GM18870 (cell line): ENCODE measurements at regions not wholly inside any gene's neighbourhood (a gene's known extent, or its start where the extent isn't known, plus 50 kb on each side); places are given as distances from the start of the nearest gene placed in this dataset.
"Not testable (repeated sequence)": the region's sequence is repeated elsewhere in the genome, so short reads cannot be mapped to it uniquely, and the experiment has no call there.

Source experiments
- ATAC-seq: cut with Tn5 transposase; IDR thresholded peaks from one replicate; pipeline ENCODE4 v1.9.1; 2021; ENCODE audit warnings: moderate library complexity; ENCODE audit not compliant: unreplicated experiment

DNA sequence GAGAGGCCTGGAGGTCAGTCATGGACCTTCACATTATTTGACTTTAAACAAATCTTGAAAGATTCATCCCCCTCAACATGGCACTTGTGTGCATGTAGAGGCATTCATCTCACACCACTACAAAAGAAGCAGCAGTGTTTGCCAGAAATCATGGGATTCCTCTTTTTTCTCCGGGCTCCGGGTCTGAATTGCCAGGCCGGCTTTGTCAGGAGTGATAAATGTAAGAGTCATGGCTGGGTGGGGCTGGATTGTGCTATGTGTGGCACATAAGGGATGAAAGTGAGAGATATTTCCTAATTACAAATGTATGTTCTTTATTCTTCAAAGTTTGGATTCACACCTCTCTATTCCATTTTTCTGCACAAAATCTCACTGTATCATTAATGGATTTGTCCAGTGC lies 228.7 kb upstream of the FRG1 start:
- not testable (repeated sequence) for ATAC-seq

DNA sequence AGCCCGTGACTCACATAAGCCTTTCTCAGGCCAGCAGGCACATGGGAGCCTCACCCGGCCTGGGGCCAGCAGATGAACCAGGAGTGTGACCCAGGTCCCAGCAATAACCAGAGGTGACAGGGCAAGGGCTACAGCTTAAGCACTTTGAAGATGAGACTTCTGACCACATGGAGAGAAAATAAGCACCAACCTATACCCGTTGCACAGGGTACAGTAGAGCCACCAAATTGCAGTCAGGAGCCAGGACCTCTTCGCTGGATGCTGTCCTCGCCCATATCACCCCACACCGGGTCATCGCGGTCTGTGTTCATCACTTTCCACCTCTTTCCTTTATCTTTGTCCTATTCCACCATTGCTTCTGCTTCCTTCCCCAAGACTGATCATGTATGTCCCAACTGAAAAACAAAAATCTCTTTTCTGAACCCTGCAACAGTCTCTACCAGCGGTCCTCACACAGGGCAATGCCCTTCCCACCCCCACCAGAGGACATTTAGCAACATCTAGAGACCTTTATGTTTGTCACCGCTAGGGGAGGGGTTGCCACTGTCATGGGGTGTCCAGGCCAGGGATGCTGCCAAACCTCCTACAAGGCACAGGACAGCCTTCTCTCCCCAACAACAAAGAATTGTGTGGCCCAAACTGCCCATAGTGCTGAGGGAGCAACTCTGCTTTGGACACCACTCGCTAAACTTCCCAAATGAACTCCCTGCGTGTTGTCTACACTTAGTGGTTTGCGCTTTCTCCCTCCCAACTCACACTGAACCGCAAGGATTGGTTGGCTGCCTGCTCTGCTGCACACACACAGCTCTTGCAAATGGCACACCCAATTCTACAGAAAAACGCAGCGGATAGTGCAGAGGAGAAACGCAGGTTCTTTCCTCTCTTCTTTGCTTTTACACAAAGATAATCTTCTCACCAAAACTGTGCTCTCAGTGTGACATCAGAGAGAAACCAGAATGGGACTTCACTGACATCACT lies 219.4 kb upstream of the FRG1 start:
- not testable (repeated sequence) for ATAC-seq

DNA sequence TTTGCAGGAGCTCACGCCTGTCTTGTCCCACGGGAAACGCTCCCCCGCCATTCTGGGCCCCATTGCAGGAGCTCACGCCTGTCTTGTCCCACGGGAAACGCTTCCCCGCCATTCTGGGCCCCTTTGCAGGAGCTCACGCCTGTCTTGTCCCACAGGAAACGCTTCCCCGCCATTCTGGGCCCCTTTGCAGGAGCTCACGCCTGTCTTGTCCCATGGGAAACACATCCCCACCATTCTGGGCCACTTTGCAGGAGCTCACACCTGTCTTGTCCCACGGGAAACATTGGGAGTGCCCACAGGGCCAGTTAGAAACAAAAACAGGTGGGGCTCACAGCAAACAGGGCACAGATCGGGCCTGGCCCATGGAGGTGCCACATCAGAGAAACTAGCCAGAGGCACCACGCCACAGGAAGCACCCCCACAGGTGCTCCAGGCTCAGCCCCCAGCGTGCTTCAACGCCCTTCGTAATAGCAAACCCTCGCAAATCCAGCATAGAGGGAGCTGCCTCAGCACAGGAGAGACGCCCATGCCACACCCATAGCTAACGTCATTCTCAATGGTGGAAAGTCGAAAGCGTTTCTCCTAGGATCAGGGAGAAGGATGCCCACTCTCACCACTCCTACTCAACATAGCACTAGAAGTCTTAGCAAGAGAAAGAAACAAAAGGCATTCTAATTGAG lies 218.2 kb upstream of the FRG1 start:
- not testable (repeated sequence) for ATAC-seq

DNA sequence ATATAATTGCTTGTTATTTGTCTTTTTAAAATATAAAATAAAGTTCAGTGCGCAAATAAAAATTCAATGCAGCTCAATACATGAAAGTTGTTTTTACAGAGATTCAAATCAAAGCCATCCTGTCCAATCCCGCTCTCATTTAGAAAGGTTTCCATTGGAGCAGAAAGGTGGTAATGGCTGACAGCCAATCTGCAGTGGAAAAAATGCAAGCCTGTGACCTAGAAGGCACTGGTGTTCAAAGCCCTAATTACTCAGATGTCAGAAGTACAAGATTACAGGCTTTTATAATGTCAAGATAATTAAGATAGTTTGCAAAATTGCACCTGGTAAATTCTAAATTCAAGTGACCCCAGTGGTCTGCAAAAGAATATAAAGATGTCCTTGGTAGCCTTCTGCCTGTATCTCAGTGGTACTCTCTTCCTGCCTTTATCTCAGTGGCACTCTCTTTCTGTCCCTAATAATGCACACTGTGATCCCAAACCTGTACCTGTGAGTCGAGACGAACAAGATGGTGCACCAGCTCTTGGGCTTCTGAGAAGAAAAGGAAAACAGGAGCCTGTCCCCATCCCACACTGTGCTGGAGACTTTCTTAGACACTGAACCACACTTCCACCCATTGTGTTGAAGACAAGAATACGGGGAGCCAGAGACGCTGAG lies 212.6 kb upstream of the FRG1 start:
- not testable (repeated sequence) for ATAC-seq

DNA sequence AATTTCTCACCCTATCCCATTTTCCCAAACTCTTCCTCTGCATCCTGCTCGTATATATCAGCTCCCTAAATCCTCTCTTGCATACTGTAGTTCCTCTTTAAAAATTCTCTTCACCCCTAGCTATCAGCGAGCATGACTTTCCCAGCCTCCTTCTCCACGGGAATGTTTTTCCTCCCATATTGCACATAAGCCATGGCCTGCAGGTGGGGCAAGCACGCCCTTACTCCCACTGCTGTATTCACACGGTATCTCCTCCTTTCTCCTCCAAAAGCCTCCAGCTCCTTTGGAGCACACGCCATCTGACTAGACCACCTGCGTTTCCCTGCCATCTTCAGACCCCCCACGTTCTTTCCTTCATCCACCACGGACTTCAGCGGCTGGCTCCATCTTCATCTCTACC lies 208.7 kb upstream of the FRG1 start:
- not testable (repeated sequence) for ATAC-seq

DNA sequence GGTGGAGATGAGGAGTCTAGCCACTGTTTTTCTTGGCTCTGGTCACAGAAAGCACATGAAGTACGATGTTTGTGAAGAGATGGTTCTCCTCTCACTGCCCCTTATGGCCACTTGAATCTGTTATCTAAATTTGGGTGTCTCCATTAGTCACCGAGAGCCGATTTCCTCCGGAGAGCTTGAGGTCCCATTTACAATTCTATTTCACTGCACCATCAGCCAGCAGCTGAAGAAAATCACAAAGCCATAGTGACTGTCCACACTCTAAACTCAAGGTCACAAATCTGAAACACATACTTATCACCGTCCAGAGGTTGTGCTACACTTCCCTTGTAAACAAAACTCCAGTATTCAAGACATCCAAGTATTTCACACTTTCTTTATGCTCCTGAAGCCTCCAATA lies 207.2 kb upstream of the FRG1 start:
- ATAC-seq, result not testable (repeated sequence)

DNA sequence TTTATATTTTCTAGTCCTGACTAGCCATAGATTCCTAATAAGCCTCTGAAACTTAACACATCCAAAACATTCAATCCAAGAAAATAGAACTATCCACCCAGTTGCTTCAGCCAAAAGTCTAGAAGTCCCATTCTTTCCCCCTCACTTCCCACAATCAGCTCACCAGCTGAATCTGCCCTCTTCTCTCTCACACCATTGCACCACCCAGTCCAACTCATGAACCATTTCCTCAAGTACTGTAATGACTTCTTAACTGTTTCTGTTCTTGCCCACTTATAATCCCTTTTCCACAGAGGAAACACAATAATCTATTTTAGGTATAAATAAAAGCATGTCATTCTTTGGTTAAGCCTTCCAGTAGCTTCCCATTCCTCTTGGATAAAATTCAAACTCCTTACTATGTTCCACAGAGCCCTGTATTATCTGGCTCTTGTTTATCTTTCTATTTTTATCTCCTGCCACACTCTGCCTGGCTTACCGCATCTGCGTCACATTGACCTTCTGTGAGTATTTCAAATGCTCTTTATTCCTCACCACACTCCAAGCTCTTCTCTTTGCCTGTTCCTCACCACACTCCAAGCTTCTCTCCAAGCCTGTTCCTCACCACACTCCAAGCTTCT lies 205.9 kb upstream of the FRG1 start:
- not testable (repeated sequence) for ATAC-seq

DNA sequence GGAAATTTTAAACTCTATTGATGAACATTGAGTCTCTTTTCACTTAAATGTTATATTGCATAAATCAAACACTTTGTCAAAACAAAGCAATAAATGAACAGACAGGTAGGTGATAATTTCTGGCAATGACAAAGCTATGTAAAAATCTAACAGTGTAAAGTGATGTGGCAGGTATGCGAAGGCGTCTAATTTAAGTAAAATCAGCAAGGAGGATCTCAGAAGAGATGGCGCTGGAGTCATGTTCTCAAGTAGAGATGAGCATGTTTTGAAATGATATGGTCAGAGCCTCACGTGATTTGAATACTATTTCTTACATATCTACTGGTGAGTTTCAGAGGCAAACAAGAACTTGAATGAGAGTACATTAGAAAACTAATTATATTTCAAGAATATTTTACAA lies 204.0 kb upstream of the FRG1 start:
- ATAC-seq, result not testable (repeated sequence)

DNA sequence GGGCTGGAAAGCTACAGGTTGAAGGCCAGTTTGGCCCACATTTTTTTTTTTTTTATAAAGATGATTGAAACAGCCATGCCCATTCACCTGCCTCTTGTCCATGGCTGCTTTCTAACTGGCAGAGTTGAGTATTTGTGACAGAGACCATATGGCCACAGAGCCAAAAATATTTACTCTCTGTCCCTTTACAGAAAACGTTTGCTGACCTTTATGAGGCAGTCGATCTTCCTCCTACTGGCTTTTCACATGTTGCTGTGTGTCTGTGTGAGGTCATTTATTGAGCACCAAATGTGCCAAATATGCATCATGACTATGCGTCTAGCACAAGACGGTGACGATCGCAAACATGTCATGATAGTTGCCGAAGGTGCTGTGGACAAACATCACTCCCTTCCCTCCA lies 200.6 kb upstream of the FRG1 start:
- not testable (repeated sequence) for ATAC-seq

DNA sequence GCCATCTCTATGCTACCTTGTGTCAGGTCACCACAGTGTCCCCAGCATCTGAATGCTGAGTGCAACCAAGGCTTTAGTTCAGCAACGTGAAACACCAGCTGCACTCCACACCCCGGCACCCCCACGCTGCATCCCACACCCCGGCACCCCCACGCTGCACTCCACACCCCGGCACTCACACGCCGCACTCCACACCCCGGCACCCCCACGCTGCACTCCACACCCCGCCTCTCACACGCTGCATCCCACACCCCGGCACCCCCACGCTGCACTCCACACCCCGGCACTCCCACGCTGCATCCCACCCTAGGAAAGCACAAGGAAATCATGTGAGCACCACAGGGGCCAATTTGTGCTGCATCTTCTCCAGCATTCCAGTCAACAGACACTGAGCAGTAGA lies 199.8 kb upstream of the FRG1 start:
- ATAC-seq, result no peak

DNA sequence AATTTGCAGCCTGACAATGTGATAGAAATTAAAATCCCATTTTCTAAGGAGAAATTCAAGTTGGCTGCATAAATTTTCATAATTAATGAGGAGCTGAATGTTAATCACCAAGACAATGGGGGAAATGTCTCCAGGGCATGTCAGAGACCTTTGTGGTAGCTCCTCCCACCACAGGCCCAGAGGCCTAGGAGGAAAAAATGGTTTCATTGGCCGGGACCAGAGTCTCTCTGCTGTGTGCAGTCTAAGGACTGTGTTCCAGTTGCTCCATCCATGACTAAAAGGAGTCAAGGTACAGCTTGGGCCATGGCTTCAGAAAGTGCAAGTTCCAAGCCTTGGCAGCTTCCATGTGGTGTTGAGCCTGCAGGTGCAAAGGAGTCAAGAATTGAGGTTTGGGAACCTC lies 187.6 kb upstream of the FRG1 start:
- ATAC-seq, result not testable (repeated sequence)

DNA sequence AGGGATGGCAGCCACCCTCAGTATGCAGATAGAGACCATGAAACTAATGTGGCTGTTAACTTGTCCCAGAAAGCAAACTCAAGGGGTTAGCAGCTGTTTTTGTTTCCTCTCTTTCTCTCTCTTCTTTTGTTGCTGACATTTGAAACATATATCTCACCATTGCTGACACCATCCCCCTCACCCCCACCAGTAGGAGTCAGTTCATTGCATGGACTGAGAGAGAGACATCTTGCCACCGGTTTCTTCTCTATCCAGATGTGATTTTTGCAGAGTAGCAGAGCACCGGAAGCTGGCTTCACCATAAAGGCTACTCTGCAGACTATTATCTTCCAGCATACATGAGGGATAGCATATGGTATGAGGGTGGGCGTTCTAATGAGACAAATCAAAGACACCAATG lies 177.1 kb upstream of the FRG1 start:
- ATAC-seq, result no peak

DNA sequence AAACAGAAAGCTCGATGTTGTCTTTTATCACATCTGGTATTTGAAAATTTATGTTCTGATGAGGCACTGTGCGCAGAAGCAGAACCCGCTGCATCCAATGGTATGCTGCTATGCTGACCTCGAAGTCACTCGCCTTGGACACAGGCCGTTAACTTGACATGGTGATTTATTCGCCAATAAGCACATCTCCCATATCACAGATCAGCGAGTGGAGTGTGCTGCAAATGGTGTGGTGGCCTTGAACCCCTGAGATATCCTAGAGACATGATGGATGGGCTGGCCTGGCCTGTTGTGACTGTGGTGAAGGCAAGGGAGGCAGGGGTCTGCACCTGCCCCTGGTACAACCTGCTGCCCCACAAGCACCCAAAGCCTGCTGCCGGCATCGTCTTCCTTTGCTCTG lies 175.4 kb upstream of the FRG1 start:
- ATAC-seq, result no peak

DNA sequence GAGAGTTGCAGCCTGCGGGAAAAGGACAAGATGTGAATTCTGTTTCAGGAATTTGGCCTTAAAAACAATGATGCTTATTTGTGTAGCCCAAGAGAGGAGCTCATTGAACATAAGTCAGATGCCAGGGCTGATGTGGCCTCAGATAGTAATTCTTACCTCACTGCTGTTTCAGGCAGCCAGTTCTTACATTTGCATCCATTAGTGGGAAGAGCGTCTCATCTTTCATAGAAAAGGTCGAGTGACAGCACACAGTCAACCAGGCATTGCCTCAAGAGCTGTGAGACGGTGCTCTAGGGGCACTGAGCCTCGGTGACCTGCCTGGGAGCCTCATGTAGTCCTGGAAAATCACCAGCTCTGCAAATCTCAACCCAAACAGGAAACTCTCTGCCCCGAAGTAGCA lies 174.9 kb upstream of the FRG1 start:
- no peak for ATAC-seq

DNA sequence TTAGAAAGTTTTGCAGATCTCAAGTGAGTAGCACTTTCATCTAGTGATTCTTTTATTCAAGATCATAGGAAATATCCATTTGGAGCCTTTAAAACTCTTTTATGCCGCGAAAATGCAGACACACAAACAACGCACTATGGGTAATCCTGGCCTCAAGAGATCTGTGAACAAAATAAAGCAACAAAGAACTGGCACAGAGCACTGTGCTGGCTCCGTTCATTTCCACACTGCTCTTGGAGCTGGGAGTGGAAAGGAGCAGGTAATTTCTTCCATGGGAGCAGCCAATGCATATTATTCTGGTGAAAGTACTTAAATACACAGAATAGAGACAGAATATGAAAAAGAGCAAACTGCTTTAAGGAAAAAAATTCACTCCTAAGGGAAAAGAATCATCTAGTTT lies 172.7 kb upstream of the FRG1 start:
- ATAC-seq, result no peak

DNA sequence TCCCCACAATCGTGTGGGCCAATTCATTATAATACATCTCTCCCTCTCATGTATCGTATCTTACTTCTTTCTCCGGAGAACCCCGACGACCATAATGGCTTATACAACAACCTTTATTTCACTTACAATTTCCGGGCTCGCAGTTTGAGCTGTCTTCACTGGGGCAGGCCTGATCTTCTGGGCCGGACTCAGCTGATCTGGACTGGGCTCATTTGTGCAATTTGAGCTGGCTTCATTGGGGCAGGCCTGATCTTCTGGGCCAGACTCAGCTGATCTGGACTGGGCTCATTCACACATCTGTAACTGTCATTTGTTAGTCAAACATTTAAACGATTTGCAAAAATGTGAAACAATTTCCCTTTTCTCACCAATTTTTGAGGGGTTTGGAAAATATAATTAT lies 171.5 kb upstream of the FRG1 start:
- no peak for ATAC-seq

DNA sequence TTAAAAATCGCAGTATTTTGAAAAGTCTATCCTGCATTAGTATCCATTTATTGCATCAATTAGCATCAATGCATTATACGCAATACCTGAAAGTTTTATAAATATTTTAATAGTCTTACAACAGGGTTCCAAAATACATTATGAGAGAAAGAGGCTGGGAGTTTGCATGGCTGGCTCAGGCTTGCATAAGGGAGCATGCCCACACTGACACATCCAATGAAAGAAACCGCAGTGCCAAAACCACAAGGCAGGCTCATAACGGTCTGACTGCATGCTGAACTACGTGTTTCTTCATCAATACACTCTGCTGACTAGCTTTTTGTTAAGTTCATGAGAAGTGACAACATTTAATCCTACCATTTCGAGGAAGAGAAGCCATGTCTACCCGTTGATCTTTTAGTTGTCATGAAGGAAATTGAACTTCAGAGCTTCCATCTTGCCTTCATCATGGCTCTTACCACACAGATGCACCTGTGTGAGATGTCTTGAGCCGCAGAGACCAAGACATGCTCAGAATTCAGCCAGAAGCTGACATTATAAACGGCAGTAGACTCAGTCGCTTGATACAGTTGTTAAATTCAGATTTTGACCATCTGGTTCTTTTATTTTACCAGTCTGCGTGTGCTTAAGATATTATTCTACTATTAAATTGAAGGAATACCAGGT lies 168.8 kb upstream of the FRG1 start:
- no peak for ATAC-seq

DNA sequence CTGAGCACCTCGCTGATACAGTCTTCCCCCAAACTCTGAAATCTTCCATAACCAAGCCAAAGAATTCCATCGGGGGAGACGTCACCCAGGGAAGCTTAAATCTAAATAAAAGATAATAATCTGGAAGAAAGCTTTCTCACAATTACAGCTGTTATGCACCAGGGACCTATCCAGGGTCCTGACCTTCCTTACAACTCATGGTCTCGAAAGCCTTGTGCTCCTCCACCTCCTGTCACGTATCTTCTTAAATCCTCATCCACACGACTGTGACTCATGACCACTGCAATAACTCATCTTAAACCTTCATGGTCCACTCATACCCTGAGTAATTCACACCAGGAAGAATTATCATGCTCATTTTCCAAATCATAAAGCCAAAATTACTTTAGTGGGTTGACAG lies 166.8 kb upstream of the FRG1 start:
- ATAC-seq, result no peak

DNA sequence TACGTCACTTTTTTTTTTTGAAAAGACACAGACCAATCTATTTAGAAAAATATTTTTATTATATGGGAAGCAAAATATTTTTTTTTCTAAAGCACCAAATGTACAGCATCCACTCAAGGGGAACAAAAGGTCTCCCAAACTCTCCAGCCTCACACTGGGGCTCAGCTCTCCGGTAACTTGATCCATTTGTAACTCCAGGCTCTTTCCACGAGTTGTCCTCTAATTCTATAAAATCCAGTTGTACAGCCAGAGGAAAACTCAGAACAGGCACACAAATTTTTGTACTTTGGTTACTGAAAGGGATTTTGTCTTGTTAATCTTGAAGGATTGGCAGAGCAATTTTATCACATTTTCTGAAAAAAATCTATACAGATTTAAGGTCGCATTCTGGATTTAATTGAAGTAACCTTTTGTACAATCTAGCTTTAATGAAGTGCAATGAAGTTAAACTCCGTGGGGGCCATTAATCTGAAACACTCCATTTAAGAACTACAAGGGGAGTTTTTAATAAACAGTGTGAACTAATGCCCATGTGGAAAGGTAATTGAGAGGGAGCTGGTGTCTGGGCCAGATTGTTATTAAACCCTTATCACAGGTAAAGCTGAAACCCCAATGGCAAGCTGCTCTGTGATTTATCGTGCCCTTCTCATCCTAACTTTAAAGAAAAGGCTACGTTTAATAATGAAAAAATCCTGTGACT lies 161.2 kb upstream of the FRG1 start:
- no peak for ATAC-seq

DNA sequence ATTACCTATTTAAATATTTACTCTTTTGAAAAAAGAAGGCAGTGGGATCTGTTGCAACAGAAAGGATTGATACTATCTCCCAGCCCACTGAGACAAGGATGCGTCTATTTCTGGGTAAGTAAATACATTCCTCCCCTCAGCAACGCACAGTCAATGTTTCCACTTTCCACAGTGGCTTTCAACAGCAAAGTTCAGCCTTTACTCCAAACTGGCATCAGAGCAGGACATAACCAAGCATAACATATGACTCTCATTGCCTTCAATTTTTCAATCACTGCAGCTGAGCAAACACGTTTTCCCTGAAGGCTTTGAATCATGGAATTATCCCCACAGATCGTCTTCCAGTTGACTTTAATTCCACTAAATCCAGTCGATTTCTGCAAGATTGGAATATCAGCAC lies 160.3 kb upstream of the FRG1 start:
- no peak for ATAC-seq
